ENCODE measurements at regions not wholly inside any gene's neighbourhood (a gene's known extent, or its start where the extent isn't known, plus 50 kb on each side); places are given as distances from the start of the nearest gene placed in this dataset.

- TF ChIP-seq CTCF (conservative IDR thresholded peaks at IDR 0.05): no peak
- TF ChIP-seq EZH2 (IDR thresholded peaks at IDR 0.05; ENCODE audit: low read depth): no peak
These were observed 146.9 kb upstream of the POGK start for GRCh38 chr1:166692346-166692745.
